HG03558 (cell line): ENCODE measurements at regions not wholly inside any gene's neighbourhood (a gene's known extent, or its start where the extent isn't known, plus 50 kb on each side); places are given as distances from the start of the nearest gene placed in this dataset.

Experiments used
- ATAC-seq: cut with Tn5 transposase; IDR thresholded peaks from one replicate; pipeline ENCODE4 v1.9.1; 2021; ENCODE audit warnings: moderate number of reproducible peaks; ENCODE audit not compliant: unreplicated experiment; ENCODE audit errors: extremely low read depth

- no peak for ATAC-seq
Measured at GRCh38 chr6:132868057-132868456, 53.7 kb downstream of the RPS12 start.

- ATAC-seq: peak; percentile 100
Measured at GRCh38 chr6:132872923-132873322, 58.6 kb downstream of the RPS12 start.

- ATAC-seq: no peak
Measured at GRCh38 chr6:132877003-132877402, 62.6 kb downstream of the RPS12 start.

GRCh38 chr6:132887204-132887603 is 72.8 kb downstream of the RPS12 start:
- no peak for ATAC-seq

GRCh38 chr6:132888701-132889100 is 74.3 kb downstream of the RPS12 start:
- no peak for ATAC-seq

- ATAC-seq: no peak
Measured at GRCh38 chr6:132892929-132893771, 78.8 kb downstream of the RPS12 start.

GRCh38 chr6:132893772-132894490 is 79.6 kb downstream of the RPS12 start:
- no peak for ATAC-seq

GRCh38 chr6:132898376-132898775 is 84.0 kb downstream of the RPS12 start:
- no peak for ATAC-seq

- ATAC-seq: no peak
Measured at GRCh38 chr6:132900849-132901248, 86.5 kb downstream of the RPS12 start.

GRCh38 chr6:132902901-132903300 is 88.5 kb downstream of the RPS12 start:
- no peak for ATAC-seq

- no peak for ATAC-seq
Measured at GRCh38 chr6:132907231-132907630, 92.9 kb downstream of the RPS12 start.

GRCh38 chr6:132907914-132908313 is 93.5 kb downstream of the RPS12 start:
- ATAC-seq: no peak

- no peak for ATAC-seq
Measured at GRCh38 chr6:132909742-132910141, 95.4 kb downstream of the RPS12 start.

GRCh38 chr6:132910759-132911158 is 96.4 kb downstream of the RPS12 start:
- no peak for ATAC-seq

GRCh38 chr6:132919045-132919860 is 104.9 kb downstream of the RPS12 start:
- ATAC-seq: no peak

GRCh38 chr6:132927713-132928112 is 113.3 kb downstream of the RPS12 start:
- ATAC-seq: no peak

- no peak for ATAC-seq
Measured at GRCh38 chr6:132929141-132929540, 114.8 kb downstream of the RPS12 start.

- ATAC-seq: no peak
Measured at GRCh38 chr6:132931313-132931712, 116.9 kb downstream of the RPS12 start.

GRCh38 chr6:132931936-132932514 is 117.7 kb downstream of the RPS12 start:
- no peak for ATAC-seq

GRCh38 chr6:132932588-132932987 is 118.2 kb downstream of the RPS12 start:
- ATAC-seq: no peak
